C4-2B (cell line): ENCODE measurements at regions not wholly inside any gene's neighbourhood (a gene's known extent, or its start where the extent isn't known, plus 50 kb on each side); places are given as distances from the start of the nearest gene placed in this dataset.

Experiments
- ZFX ChIP-seq: fragments of 450-650 bp; IDR thresholded peaks from 2 replicates; pipeline ENCODE4 v1.6.1; 2017
- TF ChIP-seq, protein P1 (sequence below): fragments of 450-650 bp; conservative IDR thresholded peaks from 2 replicates; pipeline ENCODE4 v1.5.1; 2017; ENCODE audit warnings: mild to moderate bottlenecking

DNA sequence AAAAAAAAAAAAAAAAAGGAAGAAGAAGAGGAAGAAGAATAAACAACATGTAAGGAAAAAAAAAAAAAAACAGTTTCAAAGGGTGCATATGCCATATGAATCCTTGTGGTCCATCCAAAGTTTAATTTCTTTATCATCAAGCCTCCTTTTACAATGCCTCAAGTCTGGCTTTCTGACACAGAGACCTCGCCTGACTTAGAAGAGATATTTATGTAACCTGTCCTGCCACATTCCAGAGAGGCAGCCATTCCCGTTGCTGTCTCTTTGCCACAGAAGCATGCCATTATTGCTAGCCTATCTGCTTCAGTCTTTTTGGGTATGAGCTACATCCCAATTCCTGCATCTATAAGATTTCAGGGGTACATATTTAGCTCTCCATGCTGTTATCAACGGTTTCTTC, 596.7 kb upstream of the ATP2B1 start:
- TF ChIP-seq, protein P1, sequence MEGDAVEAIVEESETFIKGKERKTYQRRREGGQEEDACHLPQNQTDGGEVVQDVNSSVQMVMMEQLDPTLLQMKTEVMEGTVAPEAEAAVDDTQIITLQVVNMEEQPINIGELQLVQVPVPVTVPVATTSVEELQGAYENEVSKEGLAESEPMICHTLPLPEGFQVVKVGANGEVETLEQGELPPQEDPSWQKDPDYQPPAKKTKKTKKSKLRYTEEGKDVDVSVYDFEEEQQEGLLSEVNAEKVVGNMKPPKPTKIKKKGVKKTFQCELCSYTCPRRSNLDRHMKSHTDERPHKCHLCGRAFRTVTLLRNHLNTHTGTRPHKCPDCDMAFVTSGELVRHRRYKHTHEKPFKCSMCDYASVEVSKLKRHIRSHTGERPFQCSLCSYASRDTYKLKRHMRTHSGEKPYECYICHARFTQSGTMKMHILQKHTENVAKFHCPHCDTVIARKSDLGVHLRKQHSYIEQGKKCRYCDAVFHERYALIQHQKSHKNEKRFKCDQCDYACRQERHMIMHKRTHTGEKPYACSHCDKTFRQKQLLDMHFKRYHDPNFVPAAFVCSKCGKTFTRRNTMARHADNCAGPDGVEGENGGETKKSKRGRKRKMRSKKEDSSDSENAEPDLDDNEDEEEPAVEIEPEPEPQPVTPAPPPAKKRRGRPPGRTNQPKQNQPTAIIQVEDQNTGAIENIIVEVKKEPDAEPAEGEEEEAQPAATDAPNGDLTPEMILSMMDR, result no peak
- TF ChIP-seq ZFX, result no peak
